ENCODE measurements at regions not wholly inside any gene's neighbourhood (a gene's known extent, or its start where the extent isn't known, plus 50 kb on each side); places are given as distances from the start of the nearest gene placed in this dataset.
A peak's percentile ranks its signal among the peaks of the same experiment; 100 is the strongest.

- TF ChIP-seq CTCF (IDR thresholded peaks at IDR 0.05) (peak; percentile 43), POLR2A (IDR thresholded peaks at IDR 0.05; ENCODE audit: low read length) (no peak), E2F6 (IDR thresholded peaks at IDR 0.05; ENCODE audit: borderline replicate concordance, low read depth) (no peak), RAD21 (conservative IDR thresholded peaks at IDR 0.05 in 1 of 2, IDR thresholded peaks at IDR 0.05 in 1 of 2) (peak; percentile 51 to 66), EP300 (IDR thresholded peaks at IDR 0.05) (peak in 1 of 2 experiments; percentile 27; a peak in 1 of 5 replicates), RFX5 (IDR thresholded peaks at IDR 0.05) (no peak), MAX (IDR thresholded peaks at IDR 0.05) (0 out of 2 replicates have a peak, but pooled peaks have one; percentile 21), RCOR1 (IDR thresholded peaks at IDR 0.05; ENCODE audit: low read depth, low read length) (no peak), CHD2 (IDR thresholded peaks at IDR 0.05; ENCODE audit: low read length, partially characterized antibody) (no peak), MAFK (IDR thresholded peaks at IDR 0.05; ENCODE audit: partially characterized antibody) (peak; percentile 73), HES2 (IDR thresholded peaks at IDR 0.05) (peak; percentile 49; the same call in 1 of the 2 replicates)
These were observed 186.5 kb upstream of the GAP43 start for GRCh38 chr3:115436767-115437301.

Data from A549 (cell line).